GM18505 (cell line): ENCODE measurements at regions not wholly inside any gene's neighbourhood (a gene's known extent, or its start where the extent isn't known, plus 50 kb on each side); places are given as distances from the start of the nearest gene placed in this dataset.

Source experiments
- ATAC-seq: cut with Tn5 transposase; IDR thresholded peaks from one replicate; pipeline ENCODE4 v1.9.1; 2021; ENCODE audit not compliant: unreplicated experiment
- POLR2A ChIP-seq: IDR thresholded peaks from 4 replicates; pipeline ENCODE4 v1.6.1; 2011; ENCODE audit warnings: borderline replicate concordance; ENCODE audit not compliant: insufficient read depth, insufficient read length; ENCODE audit errors: extremely low read depth

DNA sequence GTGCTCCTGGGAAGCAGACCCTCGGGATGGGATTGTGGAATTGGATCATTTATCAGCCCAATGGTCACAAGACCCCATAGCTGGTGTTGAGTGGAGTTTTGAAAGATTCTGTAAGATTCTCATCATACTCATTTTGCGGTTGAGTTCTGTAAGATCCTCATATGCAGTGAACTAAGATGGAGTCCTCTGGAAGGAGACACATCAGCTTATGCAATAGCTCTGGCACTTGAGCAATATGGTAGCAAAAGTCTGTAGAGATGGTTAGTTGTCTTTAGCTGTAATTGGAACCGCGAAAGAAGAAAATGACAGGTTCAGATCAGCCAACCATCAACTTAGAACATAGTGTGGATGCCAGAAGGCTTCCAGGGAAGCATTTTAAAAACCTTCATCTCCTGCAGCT, 184.5 kb upstream of the TSC22D2 start:
- no peak for ATAC-seq
- TF ChIP-seq POLR2A = no peak

- ATAC-seq = no peak
Observed at GRCh38 chr3:150222691-150223489, 185.2 kb upstream of the TSC22D2 start.

GRCh38 chr3:150221904-150222523, 186.1 kb upstream of the TSC22D2 start:
- ATAC-seq = no peak

More at GRCh38 chr3:150222691-150223489, 185.2 kb upstream of the TSC22D2 start:
- no peak for TF ChIP-seq POLR2A

DNA sequence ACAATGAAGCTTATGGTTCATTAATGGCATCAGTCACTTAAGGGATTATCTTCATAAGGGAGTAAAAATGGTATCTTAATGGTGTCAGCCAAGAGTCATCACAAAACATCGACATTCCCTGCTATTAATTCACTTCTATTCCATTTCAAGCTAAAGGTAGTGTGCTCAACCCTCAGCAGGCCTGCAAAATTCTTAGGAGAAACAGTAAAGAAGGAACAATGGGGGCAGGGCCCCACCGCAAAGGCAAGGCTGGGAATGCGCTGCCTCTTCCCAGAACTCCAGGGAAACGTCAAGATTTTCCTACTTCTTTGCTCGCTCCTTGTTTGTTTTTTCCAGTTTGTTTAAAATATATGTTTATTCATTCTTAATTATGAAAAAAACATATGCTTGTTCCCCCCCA, 187.3 kb upstream of the TSC22D2 start:
- no peak for TF ChIP-seq POLR2A
- no peak for ATAC-seq

More at GRCh38 chr3:150221904-150222523, 186.1 kb upstream of the TSC22D2 start:
- TF ChIP-seq POLR2A = no peak

GRCh38 chr3:150220041-150220440, 188.1 kb upstream of the TSC22D2 start:
- no peak for ATAC-seq

DNA sequence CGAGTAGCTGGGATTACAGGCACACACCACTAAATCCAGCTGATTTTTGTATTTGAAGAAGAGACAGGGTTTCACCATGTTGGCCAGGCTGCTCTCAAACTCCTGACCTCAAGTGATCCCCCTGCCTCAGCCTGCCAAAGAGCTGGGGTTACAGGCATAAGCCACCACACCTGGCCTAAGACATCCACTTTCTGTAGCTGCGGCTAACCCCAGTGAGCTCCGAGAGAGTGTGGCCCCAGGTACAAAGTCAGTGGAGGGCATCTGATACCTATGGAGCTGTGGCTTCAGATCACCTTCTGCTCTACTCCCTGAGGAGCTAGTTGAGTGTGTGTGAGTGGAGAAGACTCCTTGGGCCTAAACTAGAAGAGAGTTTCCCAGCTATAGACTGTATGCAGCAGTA, 189.3 kb upstream of the TSC22D2 start:
- no peak for TF ChIP-seq POLR2A
- no peak for ATAC-seq

More at GRCh38 chr3:150220041-150220440, 188.1 kb upstream of the TSC22D2 start:
- no peak for TF ChIP-seq POLR2A

- no peak for ATAC-seq
- TF ChIP-seq POLR2A = no peak
Observed at GRCh38 chr3:150218236-150218635, 189.9 kb upstream of the TSC22D2 start.

- ATAC-seq = no peak
- TF ChIP-seq POLR2A = no peak
Observed at GRCh38 chr3:150217691-150218090, 190.4 kb upstream of the TSC22D2 start.

DNA sequence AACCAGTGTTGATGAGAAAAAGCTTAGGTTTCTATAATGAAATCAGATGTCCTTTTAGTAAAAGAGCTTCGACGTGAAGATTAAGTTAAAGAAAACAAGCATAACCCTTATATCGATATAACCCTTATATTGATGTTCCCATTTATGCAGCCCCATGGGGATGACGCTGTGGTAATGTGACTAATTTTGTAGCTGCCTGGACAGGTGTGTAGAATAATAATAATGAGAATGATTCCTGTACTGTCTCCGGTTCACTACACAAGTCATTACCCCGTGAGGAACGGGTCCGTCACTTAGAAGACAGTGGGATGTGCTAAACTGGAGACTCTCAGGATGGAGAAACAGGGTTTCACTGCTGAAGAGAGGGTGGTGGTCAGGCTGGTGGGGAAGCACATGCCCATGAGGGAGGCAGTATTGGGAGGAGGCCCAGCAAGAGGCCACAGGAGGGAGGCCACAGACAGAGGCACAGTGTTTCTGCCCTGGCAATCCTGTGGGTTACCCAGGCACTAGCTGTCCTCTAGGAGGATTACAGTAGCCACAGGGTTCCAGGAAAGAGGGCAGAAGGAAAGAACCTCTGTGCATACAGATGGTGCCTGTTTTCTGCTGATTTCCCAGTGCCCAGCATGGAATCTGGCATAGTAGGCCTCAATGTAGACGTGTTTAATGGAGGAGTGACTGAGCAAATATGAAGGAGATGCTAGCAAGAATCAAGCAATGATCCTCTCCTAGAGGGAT, 191.1 kb upstream of the TSC22D2 start:
- no peak for TF ChIP-seq POLR2A
- ATAC-seq = no peak

GRCh38 chr3:150216041-150216811, 191.9 kb upstream of the TSC22D2 start:
- no peak for ATAC-seq
- TF ChIP-seq POLR2A = no peak

- TF ChIP-seq POLR2A = no peak
- no peak for ATAC-seq
Observed at GRCh38 chr3:150215616-150216015, 192.5 kb upstream of the TSC22D2 start.

- no peak for TF ChIP-seq POLR2A
- no peak for ATAC-seq
Observed at GRCh38 chr3:150213577-150213976, 194.5 kb upstream of the TSC22D2 start.

DNA sequence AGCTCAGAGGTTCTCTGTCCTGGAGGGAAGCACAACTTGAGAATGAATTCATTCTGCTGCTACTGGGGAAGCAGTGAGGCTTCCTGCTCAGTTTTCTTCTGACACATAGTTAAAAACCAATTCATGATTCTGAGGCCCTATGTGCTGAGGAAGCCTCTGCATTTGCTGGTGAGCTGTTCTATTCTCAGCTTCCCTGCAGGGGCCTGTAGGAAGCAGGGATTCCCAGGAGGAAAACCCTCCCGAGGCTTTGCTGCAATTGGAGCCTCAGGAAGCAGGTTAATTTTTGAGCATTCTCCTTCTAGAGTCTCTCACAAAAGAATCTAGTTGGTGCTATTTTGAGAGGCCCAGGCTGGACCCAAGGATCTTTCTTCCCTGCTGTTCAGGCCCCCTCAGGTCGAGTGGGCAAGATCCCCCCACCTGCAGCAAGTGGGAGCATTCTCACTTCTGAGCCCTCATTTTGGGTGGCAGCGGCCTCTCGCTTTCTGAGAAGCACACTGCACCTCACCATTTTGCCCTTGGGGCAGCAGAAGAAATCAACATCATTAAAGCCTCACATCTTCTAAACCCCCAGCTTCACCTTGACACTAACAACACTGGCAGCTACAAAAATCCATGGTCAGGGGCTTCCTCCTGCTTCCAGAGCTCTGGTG, 197.5 kb upstream of the TSC22D2 start:
- no peak for TF ChIP-seq POLR2A
- no peak for ATAC-seq

DNA sequence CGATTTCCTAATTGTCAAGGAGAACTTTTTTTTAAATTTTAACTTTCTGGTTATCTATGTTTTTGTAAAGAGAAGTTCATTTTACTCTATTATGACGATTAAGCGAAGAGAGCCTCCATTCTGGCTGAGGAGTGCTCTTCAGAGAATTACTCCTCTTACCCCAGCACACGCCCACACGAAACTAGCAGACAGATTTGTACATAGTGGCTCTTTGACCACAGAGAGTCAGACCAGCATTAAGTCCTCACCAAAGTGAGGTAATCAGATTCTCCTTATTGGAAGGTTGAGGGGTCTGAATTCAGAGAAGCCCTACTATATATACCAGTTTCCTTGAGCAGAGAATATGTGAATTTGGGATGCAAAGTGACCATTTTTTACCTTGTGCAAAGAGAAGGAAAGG, 204.8 kb upstream of the TSC22D2 start:
- no peak for TF ChIP-seq POLR2A
- ATAC-seq = no peak
